Peyer's patch (tissue), 4 donors: ENCODE measurements at regions not wholly inside any gene's neighbourhood (a gene's known extent, or its start where the extent isn't known, plus 50 kb on each side); places are given as distances from the start of the nearest gene placed in this dataset.
"Not testable (repeated sequence)": the region's sequence is repeated elsewhere in the genome, so short reads cannot be mapped to it uniquely, and the experiment has no call there.

Experiments
- DNase-seq, 3 donors: peaks; one replicate each; pipeline ENCODE4 v3.0.0-alpha.2; 2017 to 2019
- H3K27ac ChIP-seq, 4 donors: fragments of 200-600 bp; sonication (generic); one replicate each; pipeline ENCODE4 v1.5.1; 2016 to 2019
- H3K27me3 ChIP-seq, 2 donors: fragments of 200-600 bp; sonication (generic); one replicate each; pipeline ENCODE4 v1.5.1; 2019
- H3K36me3 ChIP-seq, 3 donors: fragments of 200-600 bp; sonication (generic); one replicate each; pipeline ENCODE4 v1.5.1; 2016 to 2019
- H3K4me1 ChIP-seq, 4 donors: fragments of 200-600 bp; sonication (generic); one replicate each; pipeline ENCODE4 v1.5.1; 2016 to 2019
- H3K4me3 ChIP-seq, 4 donors: fragments of 200-600 bp; sonication (generic); 1 replicate in 3 of 4; 2 replicates in 1 of 4; pipeline ENCODE4 v1.5.1; 2016 to 2019; ENCODE audit warnings: mild to moderate bottlenecking in 1 of 4
- H3K9me3 ChIP-seq, 4 donors: fragments of 200-600 bp; sonication (generic); one replicate each; pipeline ENCODE4 v1.5.1; 2016 to 2019; ENCODE audit warnings: mild to moderate bottlenecking in 1 of 4
- POLR2A ChIP-seq, 2 donors: fragments of 450-650 bp; IDR thresholded peaks; one replicate each; pipeline ENCODE4 v1.5.1; 2017; ENCODE audit warnings: antibody characterized with exemption in 2 of 2, mild to moderate bottlenecking in 2 of 2, moderate library complexity in 2 of 2
- TF ChIP-seq, protein P1 (sequence below), 6 experiments: fragments of 450-650 bp in 4 of 6; fragments of 200-600 bp in 2 of 6; sonication (generic) in 1 of 6; IDR thresholded peaks; one replicate each; pipeline ENCODE4 v1.5.1; 2017 to 2019; ENCODE audit warnings: antibody characterized with exemption in 6 of 6, mild to moderate bottlenecking in 3 of 6, moderate library complexity in 1 of 6

- Histone ChIP-seq H3K9me3 (no peaks in the 10 kb centered on the region), H3K4me3 (no peak overlapping the region), H3K4me1 (peaks cover 0 to 9% (median 0%) of the 10 kb centered on the region in 4 donors), H3K36me3 (no peaks in the 10 kb centered on the region), H3K27ac (no peak overlapping the region), H3K27me3 (no peaks in the 10 kb centered on the region)
- no peak for DNase-seq
- TF ChIP-seq POLR2A (IDR thresholded peaks at IDR 0.05) = no peak
- TF ChIP-seq, protein P1, sequence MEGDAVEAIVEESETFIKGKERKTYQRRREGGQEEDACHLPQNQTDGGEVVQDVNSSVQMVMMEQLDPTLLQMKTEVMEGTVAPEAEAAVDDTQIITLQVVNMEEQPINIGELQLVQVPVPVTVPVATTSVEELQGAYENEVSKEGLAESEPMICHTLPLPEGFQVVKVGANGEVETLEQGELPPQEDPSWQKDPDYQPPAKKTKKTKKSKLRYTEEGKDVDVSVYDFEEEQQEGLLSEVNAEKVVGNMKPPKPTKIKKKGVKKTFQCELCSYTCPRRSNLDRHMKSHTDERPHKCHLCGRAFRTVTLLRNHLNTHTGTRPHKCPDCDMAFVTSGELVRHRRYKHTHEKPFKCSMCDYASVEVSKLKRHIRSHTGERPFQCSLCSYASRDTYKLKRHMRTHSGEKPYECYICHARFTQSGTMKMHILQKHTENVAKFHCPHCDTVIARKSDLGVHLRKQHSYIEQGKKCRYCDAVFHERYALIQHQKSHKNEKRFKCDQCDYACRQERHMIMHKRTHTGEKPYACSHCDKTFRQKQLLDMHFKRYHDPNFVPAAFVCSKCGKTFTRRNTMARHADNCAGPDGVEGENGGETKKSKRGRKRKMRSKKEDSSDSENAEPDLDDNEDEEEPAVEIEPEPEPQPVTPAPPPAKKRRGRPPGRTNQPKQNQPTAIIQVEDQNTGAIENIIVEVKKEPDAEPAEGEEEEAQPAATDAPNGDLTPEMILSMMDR (IDR thresholded peaks at IDR 0.05) = no peak
These were observed 163.5 kb upstream of the NFIA start for GRCh38 chr1:60918867-60919266.

- TF ChIP-seq, protein P1 (IDR thresholded peaks at IDR 0.05) = no peak
- no peak for TF ChIP-seq POLR2A (IDR thresholded peaks at IDR 0.05)
- no peaks in the 10 kb centered on the region for H3K9me3 ChIP-seq
- H3K27me3 ChIP-seq = no peaks in the 10 kb centered on the region
- H3K36me3 ChIP-seq = no peaks in the 10 kb centered on the region
- no peaks in the 10 kb centered on the region for H3K4me1 ChIP-seq
- no peak overlapping the region for H3K4me3 ChIP-seq
- no peak for DNase-seq
- no peak overlapping the region for H3K27ac ChIP-seq
These were observed 165.5 kb upstream of the NFIA start for GRCh38 chr1:60916906-60917305.

DNA sequence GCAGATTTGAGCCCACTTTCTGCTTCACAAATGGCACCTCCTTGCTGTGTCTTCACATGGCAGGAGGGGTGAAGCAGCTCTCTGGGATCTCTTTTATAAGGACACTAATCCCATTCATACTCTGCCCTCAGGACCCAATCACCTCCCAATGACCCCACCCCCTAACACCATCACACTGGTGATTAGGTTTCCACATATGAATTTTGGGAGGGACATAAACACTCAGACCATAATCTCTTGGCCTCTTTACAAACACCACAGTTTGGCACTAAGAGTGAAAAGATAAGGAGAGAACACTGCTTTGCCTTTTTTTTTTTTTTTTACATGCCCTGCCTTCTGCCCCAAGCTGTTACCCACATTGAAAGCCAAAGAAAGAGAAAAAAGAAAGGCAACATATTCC lies 166.2 kb upstream of the NFIA start:
- Histone ChIP-seq H3K9me3 (no peaks in the 10 kb centered on the region), H3K4me3 (no peak overlapping the region), H3K27me3 (no peaks in the 10 kb centered on the region), H3K36me3 (no peaks in the 10 kb centered on the region), H3K27ac (no peak overlapping the region), H3K4me1 (no peaks in the 10 kb centered on the region)
- TF ChIP-seq, protein P1 (IDR thresholded peaks at IDR 0.05) = no peak
- TF ChIP-seq POLR2A (IDR thresholded peaks at IDR 0.05) = no peak
- no peak for DNase-seq

DNA sequence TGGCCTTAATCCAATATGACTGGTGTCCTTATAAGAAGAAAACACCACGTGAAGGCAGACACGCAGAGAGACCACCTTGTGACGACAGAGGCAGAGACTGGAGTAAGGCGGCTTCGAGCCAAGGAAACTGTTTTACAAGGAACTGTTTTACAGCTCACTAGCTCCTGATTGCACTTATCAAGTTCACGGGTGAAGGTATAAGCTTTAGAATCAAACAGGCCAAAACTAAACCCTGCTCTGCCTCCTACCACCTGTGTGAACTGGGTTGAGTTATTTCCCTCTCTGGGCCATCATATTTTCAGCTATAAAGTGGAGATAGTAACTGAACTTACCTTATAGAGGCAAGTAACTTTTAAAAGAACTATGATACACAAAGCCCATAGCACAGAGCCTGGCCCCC lies 166.9 kb upstream of the NFIA start:
- H3K27ac ChIP-seq = no peak overlapping the region
- no peaks in the 10 kb centered on the region for H3K36me3 ChIP-seq
- TF ChIP-seq, protein P1 (IDR thresholded peaks at IDR 0.05) = no peak
- no peak for TF ChIP-seq POLR2A (IDR thresholded peaks at IDR 0.05)
- H3K4me3 ChIP-seq = no peak overlapping the region
- no peaks in the 10 kb centered on the region for H3K27me3 ChIP-seq
- DNase-seq = no peak
- no peaks in the 10 kb centered on the region for H3K4me1 ChIP-seq
- no peaks in the 10 kb centered on the region for H3K9me3 ChIP-seq

DNA sequence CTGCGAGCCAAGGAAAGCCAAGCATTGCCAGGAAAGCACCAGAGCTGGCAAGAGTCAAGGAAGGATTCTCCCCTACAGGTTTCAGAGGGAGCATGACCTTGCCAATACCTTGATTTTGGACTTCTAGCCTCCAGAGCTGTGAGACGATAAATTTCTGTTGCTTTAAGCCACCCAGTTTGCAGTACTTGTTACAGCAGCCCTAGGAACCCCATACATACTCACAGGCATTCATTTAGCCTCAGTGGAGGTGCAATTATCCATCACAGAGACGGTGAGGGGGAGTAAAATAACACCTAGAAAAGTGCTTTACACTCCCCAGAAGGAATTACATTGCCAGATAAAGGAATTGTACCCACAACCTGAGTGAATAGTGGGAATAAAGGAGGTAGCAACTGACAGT lies 167.4 kb upstream of the NFIA start:
- Histone ChIP-seq H3K4me3 (no peak overlapping the region), H3K36me3 (no peaks in the 10 kb centered on the region), H3K4me1 (no peaks in the 10 kb centered on the region), H3K9me3 (no peaks in the 10 kb centered on the region), H3K27ac (no peak overlapping the region), H3K27me3 (no peaks in the 10 kb centered on the region)
- DNase-seq = no peak
- TF ChIP-seq, protein P1 (IDR thresholded peaks at IDR 0.05) = no peak

- not testable (repeated sequence) for H3K4me3 ChIP-seq, H3K9me3 ChIP-seq, DNase-seq, H3K36me3 ChIP-seq, H3K27ac ChIP-seq, H3K4me1 ChIP-seq, H3K27me3 ChIP-seq
These were observed 168.7 kb upstream of the NFIA start for GRCh38 chr1:60913708-60914107.
